ENCODE measurements at regions not wholly inside any gene's neighbourhood (a gene's known extent, or its start where the extent isn't known, plus 50 kb on each side); places are given as distances from the start of the nearest gene placed in this dataset.

GRCh38 chr2:139940686-139941085, 1160.5 kb upstream of the NXPH2 start (continued):
- no peak for TF ChIP-seq BCLAF1 (IDR thresholded peaks at IDR 0.05; ENCODE audit: borderline replicate concordance in 1 of 2, control insufficient read depth in 1 of 2, low read depth in 2 of 2, low read length in 1 of 2)
- no peak for TF ChIP-seq ZNF3 (CRISPR knock-in tag; IDR thresholded peaks at IDR 0.05)
- no peak for TF ChIP-seq ZNF512 (tag; IDR thresholded peaks at IDR 0.05)

GRCh38 chr2:139925903-139926302, 1145.7 kb upstream of the NXPH2 start:
- H3K36me3 ChIP-seq (ENCODE audit: control insufficient read depth, insufficient read depth, low read length), result no peaks in the 10 kb centered on the region
- H3K4me2 ChIP-seq (ENCODE audit: insufficient read depth, low read length), result no peak overlapping the region
- no peak overlapping the region for H2AFZ ChIP-seq (ENCODE audit: low read depth, low read length)
- no peaks in the 10 kb centered on the region for H3K4me1 ChIP-seq (replicated peaks in 1 of 2; ENCODE audit: control insufficient read depth in 2 of 2, insufficient read depth in 2 of 2, low read length in 2 of 2)
- intact Hi-C loops (cut with micrococcal nuclease) (no loop called here), in situ Hi-C loops (cut with MboI) (no loop called here)
- no peaks in the 10 kb centered on the region for H4K20me1 ChIP-seq (replicated peaks; ENCODE audit: control insufficient read depth, insufficient read depth, low read length)
- DNase-seq (ENCODE audit: extremely low read depth in 1 of 4, low spot score in 3 of 4) (no peak), FAIRE-seq (no peak), ATAC-seq (no peak)
- no peaks in the 10 kb centered on the region for H3K79me2 ChIP-seq (ENCODE audit: control insufficient read depth, insufficient read depth, low read length)
- WGBS (ENCODE audit: insufficient coverage, low coverage, missing lambda C conversion rate), result 0% methylated on average over 1 of the region's 1 CpG
- BruUV-seq (replicated peaks), result no TSS peak
- no peaks in the 10 kb centered on the region for H3K9me1 ChIP-seq (ENCODE audit: control insufficient read depth, insufficient read depth, low read length)
- CTCF ChIA-PET (ENCODE audit: low intra/inter-chr PET ratio), result no interaction called here
- H3K27ac ChIP-seq (ENCODE audit: extremely low read depth, low read depth, low read length), result no peak overlapping the region
- H3K9me3 ChIP-seq (replicated peaks; ENCODE audit: control insufficient read depth, insufficient read depth, low read depth, low read length), result no peaks in the 10 kb centered on the region
- POLR2A ChIA-PET, result no interaction called here
- H3K4me3 ChIP-seq, result no peak overlapping the region
- H3K27me3 ChIP-seq (ENCODE audit: control insufficient read depth in 2 of 2, insufficient read depth in 2 of 2, low read length in 2 of 2), result no peaks in the 10 kb centered on the region
- H3K9ac ChIP-seq (ENCODE audit: insufficient read depth in 1 of 2, low read depth in 2 of 2, low read length in 2 of 2), result no peak overlapping the region
- TF ChIP-seq CBFA2T3 (IDR thresholded peaks at IDR 0.05), result peak; percentile 15; the same call in 1 of the 2 replicates
- TF ChIP-seq CREB3L1 (IDR thresholded peaks at IDR 0.05; ENCODE audit: borderline replicate concordance, low read depth), result no peak
- TF ChIP-seq ZNF431 (CRISPR knock-in tag; IDR thresholded peaks at IDR 0.05), result no peak
- TF ChIP-seq MEIS2 (IDR thresholded peaks at IDR 0.05; ENCODE audit: partially characterized antibody), result peak; percentile 47
- TF ChIP-seq TBL1XR1 (IDR thresholded peaks at IDR 0.05; ENCODE audit: low read length in 2 of 2), result no peak
- TF ChIP-seq TCF3 (CRISPR knock-in tag; IDR thresholded peaks at IDR 0.05), result peak; percentile 51
- TF ChIP-seq ZNF12 (CRISPR knock-in tag; IDR thresholded peaks at IDR 0.05), result no peak
- TF ChIP-seq ZBTB12 (CRISPR knock-in tag; IDR thresholded peaks at IDR 0.05), result no peak
- no peak for TF ChIP-seq ZFPM2 (CRISPR knock-in tag; IDR thresholded peaks at IDR 0.05)
- TF ChIP-seq FOXP1 (CRISPR knock-in tag; IDR thresholded peaks at IDR 0.05), result no peak
- TF ChIP-seq WHSC1 (IDR thresholded peaks at IDR 0.05; ENCODE audit: low read length), result no peak
